MCF 10A (cell line): ENCODE measurements at regions not wholly inside any gene's neighbourhood (a gene's known extent, or its start where the extent isn't known, plus 50 kb on each side); places are given as distances from the start of the nearest gene placed in this dataset.

ENCODE experiments used
- BruUV-seq: library from RNA; stranded (reverse); fragments of 400-500 nt; replicated peaks from 2 replicates; lab custom pipeline; 2021; lab: Mats Ljungman, UMichigan
- CTCF ChIA-PET: fragments of 300-600 bp; sonication (Branson Sonifier 250); formaldehyde crosslinking; extraction: SDS; loops from one replicate; lab custom pipeline; 2021; ENCODE audit warnings: antibody characterized with exemption, inconsistent platforms; lab: Yijun Ruan, JAX
- POLR2A ChIA-PET: fragments of 300-600, 350-650 bp; sonication (Branson Sonifier 250); formaldehyde crosslinking; extraction: SDS; loops from one replicate; lab custom pipeline; 2020; ENCODE audit warnings: antibody characterized with exemption, inconsistent platforms; lab: Yijun Ruan, JAX
- DNase-seq: peaks from one replicate; pipeline ENCODE4 v3.0.0-alpha.2; 2018; ENCODE audit not compliant: unreplicated experiment
- H3K27ac Mint-ChIP-seq: one replicate; pipeline ENCODE4 v1.8.0; 2022; ENCODE audit warnings: mild to moderate bottlenecking, low read depth, mixed read lengths; ENCODE audit not compliant: unreplicated experiment
- H3K27me3 Mint-ChIP-seq: one replicate; pipeline ENCODE4 v1.8.0; 2022; ENCODE audit warnings: mixed read lengths; ENCODE audit not compliant: insufficient read depth, unreplicated experiment
- H3K36me3 Mint-ChIP-seq: one replicate; pipeline ENCODE4 v1.8.0; 2022; ENCODE audit warnings: mild to moderate bottlenecking, moderate library complexity, mixed read lengths; ENCODE audit not compliant: insufficient read depth, unreplicated experiment
- H3K4me1 Mint-ChIP-seq: one replicate; pipeline ENCODE4 v1.8.0; 2022; ENCODE audit warnings: mixed read lengths; ENCODE audit not compliant: insufficient read depth, unreplicated experiment
- H3K4me3 Mint-ChIP-seq: one replicate; pipeline ENCODE4 v1.8.0; 2022; ENCODE audit warnings: mild to moderate bottlenecking, moderate library complexity, mixed read lengths; ENCODE audit not compliant: unreplicated experiment
- H3K9me3 Mint-ChIP-seq: one replicate; pipeline ENCODE4 v1.8.0; 2022; ENCODE audit warnings: mixed read lengths; ENCODE audit not compliant: unreplicated experiment
- intact Hi-C: fragments of 100-400 bp; cut with micrococcal nuclease; formaldehyde crosslinking; loops from 2 replicates; pipeline ENCODE4 v1.14.1; 2022
- TF ChIP-seq, protein P1 (sequence below): fragments of 200-600 bp; IDR thresholded peaks from one replicate; pipeline ENCODE4 v1.8.0; 2022; ENCODE audit warnings: antibody characterized with exemption, mild to moderate bottlenecking; ENCODE audit not compliant: unreplicated experiment

DNA sequence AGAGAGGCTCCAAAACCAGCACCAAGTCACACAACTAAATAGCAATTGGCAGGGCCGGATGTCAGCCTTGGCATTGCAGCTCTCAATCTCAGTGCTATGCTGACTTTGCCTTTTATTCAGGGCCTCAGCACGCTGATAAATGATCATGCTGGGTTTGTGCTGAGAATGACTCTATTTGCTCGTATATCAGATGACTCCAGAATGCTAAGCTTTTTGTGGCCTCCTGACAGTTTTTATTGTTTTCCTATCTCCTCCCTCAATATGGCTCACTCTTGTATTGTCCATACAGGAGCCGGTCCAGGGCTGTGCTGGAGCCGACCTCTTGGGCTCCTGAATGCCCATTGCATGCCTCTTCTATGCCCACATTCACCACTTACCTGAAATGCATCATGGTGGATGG, 211.0 kb downstream of the EFNB2 start:
- no peaks in the 10 kb centered on the region for H3K36me3 Mint-ChIP-seq
- H3K4me3 Mint-ChIP-seq = no peak overlapping the region
- H3K27ac Mint-ChIP-seq = no peak overlapping the region
- TF ChIP-seq, protein P1, sequence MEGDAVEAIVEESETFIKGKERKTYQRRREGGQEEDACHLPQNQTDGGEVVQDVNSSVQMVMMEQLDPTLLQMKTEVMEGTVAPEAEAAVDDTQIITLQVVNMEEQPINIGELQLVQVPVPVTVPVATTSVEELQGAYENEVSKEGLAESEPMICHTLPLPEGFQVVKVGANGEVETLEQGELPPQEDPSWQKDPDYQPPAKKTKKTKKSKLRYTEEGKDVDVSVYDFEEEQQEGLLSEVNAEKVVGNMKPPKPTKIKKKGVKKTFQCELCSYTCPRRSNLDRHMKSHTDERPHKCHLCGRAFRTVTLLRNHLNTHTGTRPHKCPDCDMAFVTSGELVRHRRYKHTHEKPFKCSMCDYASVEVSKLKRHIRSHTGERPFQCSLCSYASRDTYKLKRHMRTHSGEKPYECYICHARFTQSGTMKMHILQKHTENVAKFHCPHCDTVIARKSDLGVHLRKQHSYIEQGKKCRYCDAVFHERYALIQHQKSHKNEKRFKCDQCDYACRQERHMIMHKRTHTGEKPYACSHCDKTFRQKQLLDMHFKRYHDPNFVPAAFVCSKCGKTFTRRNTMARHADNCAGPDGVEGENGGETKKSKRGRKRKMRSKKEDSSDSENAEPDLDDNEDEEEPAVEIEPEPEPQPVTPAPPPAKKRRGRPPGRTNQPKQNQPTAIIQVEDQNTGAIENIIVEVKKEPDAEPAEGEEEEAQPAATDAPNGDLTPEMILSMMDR = no peak
- no peak for DNase-seq
- BruUV-seq = no TSS peak
- no peaks in the 10 kb centered on the region for H3K27me3 Mint-ChIP-seq
- H3K4me1 Mint-ChIP-seq = no peaks in the 10 kb centered on the region
- intact Hi-C loops = no loop called here
- H3K9me3 Mint-ChIP-seq = peaks cover 13% of the 10 kb centered on the region
- ChIA-PET POLR2A (no interaction called here), CTCF (no interaction called here)

DNA sequence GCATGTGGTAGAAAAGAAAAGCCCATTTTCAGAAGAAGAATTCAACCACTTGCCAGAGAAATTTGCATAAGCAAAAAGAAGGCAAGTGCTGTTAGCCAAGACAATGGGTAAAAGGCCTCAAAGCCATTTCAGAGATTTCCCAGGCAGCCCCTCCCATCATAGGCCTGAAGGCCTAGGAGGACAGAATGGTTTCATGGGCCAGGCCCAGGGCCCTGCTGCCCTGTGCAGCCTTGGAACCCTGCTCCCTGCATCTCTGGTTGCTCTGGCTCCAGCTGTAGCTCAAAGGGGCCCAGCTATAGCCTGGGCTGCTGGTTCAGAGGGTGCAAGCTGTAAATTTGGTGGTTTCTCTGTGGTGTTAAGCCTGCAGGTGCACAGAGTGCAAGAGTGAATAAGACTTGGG, 212.8 kb downstream of the EFNB2 start:
- no peaks in the 10 kb centered on the region for H3K27me3 Mint-ChIP-seq
- intact Hi-C loops = no loop called here
- peaks cover 6% of the 10 kb centered on the region for H3K4me1 Mint-ChIP-seq
- peaks cover 13% of the 10 kb centered on the region for H3K9me3 Mint-ChIP-seq
- CTCF ChIA-PET = no interaction called here
- BruUV-seq = no TSS peak
- POLR2A ChIA-PET = no interaction called here
- no peak overlapping the region for H3K27ac Mint-ChIP-seq
- no peak for DNase-seq
- no peak overlapping the region for H3K4me3 Mint-ChIP-seq
- TF ChIP-seq, protein P1 = no peak
- no peaks in the 10 kb centered on the region for H3K36me3 Mint-ChIP-seq

DNA sequence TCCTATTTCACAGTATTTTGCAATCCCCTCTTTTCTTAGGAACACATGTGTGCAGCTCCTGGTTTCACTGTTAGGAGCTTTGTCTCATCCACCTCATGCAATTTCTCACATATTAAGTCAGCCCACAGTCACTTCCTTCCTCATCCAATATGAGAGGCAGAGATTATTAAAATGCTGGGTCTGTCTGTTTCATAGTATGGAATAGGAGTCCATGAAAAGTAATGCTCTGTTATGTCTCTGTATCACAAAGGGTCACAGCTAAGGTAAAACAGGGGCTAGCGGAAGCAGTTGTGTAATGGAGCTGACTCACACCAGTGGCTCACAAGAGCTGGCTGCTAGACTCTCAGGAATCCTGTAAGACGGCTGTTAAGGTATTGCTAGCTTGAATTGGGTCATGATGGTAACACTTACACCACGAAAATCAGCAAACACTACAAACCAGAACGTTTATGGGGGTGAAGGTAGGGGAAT, 216.5 kb downstream of the EFNB2 start:
- no peak overlapping the region for H3K4me3 Mint-ChIP-seq
- no peaks in the 10 kb centered on the region for H3K27me3 Mint-ChIP-seq
- DNase-seq = peak; percentile 95
- no peak overlapping the region for H3K27ac Mint-ChIP-seq
- TF ChIP-seq, protein P1 = no peak
- H3K4me1 Mint-ChIP-seq = peaks cover 6% of the 10 kb centered on the region
- ChIA-PET CTCF (interaction anchor here (0.5 kb wide), 1 partner anchor 167 kb away, joined by 3 read pairs; no protein-coding TSS in a partner anchor), POLR2A (interaction anchor here (1.1 kb wide), 1 partner anchor 164 kb away, joined by 3 read pairs; no protein-coding TSS in a partner anchor)
- no peaks in the 10 kb centered on the region for H3K36me3 Mint-ChIP-seq
- H3K9me3 Mint-ChIP-seq = peaks cover 13% of the 10 kb centered on the region
- intact Hi-C loops = no loop called here
- no TSS peak for BruUV-seq

DNA sequence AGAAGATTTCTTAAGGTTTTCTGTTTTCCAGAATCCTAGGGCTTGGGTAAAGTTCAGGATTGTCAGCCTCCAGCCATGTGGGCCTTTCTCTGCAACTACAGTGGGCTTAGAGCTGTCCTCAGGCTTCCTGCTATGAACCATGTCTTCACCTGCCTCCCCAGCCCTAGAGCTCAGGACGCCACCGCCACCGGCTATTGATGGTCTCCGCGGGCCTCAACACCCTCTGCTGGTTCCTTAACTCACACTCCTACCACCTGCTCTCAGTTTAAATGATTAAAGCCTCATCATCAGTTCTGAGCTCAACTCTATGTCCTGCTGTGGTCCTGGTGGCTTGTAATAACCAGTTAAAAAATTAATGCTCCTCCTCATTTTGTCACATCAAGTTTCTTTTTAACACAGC, 221.0 kb downstream of the EFNB2 start:
- CTCF ChIA-PET = interaction anchor here (0.9 kb wide), 1 partner anchor 30 kb away, joined by 3 read pairs; no protein-coding TSS in a partner anchor
- intact Hi-C loops = no loop called here
- H3K27ac Mint-ChIP-seq = no peak overlapping the region

More for the DNA sequence above, 221.0 kb downstream of the EFNB2 start:
- POLR2A ChIA-PET = no interaction called here
- Mint-ChIP-seq H3K4me3 (no peak overlapping the region), H3K27me3 (no peaks in the 10 kb centered on the region), H3K9me3 (no peaks in the 10 kb centered on the region), H3K4me1 (peaks cover 6% of the 10 kb centered on the region), H3K36me3 (no peaks in the 10 kb centered on the region)
- no peak for DNase-seq
- no TSS peak for BruUV-seq
- TF ChIP-seq, protein P1 = no peak
